Fibroblast of the aortic adventitia (primary cell): ENCODE measurements at regions not wholly inside any gene's neighbourhood (a gene's known extent, or its start where the extent isn't known, plus 50 kb on each side); places are given as distances from the start of the nearest gene placed in this dataset.

Experiments
- DNase-seq: peaks from one replicate; pipeline ENCODE4 v3.0.0-alpha.2; 2010; ENCODE audit warnings: low read depth
- H3K4me3 ChIP-seq: 2 replicates; pipeline ENCODE4 v1.5.1; 2011; ENCODE audit warnings: low read depth, mild to moderate bottlenecking, control low read depth, low read length, moderate library complexity
- CTCF ChIP-seq: IDR thresholded peaks from 2 replicates; pipeline ENCODE4 v1.5.1; 2011; ENCODE audit warnings: mild to moderate bottlenecking, low read length, control low read depth, inconsistent platforms; ENCODE audit not compliant: insufficient read depth

- TF ChIP-seq CTCF, result no peak
- peak; percentile 78 for DNase-seq
- no peak overlapping the region for H3K4me3 ChIP-seq
Measured at GRCh38 chr12:113727651-113728061, 238.5 kb downstream of the RBM19 start.

- no peak for DNase-seq
- no peak overlapping the region for H3K4me3 ChIP-seq
- no peak for TF ChIP-seq CTCF
Measured at GRCh38 chr12:113726254-113726819, 239.8 kb downstream of the RBM19 start.

- H3K4me3 ChIP-seq, result no peak overlapping the region
- TF ChIP-seq CTCF, result no peak
- no peak for DNase-seq
Measured at GRCh38 chr12:113725557-113725876, 240.6 kb downstream of the RBM19 start.

GRCh38 chr12:113724794-113725556 lies 241.2 kb downstream of the RBM19 start:
- TF ChIP-seq CTCF, result no peak
- DNase-seq, result no peak
- no peak overlapping the region for H3K4me3 ChIP-seq

GRCh38 chr12:113723631-113724030 lies 242.5 kb downstream of the RBM19 start:
- no peak for TF ChIP-seq CTCF
- H3K4me3 ChIP-seq, result no peak overlapping the region
- DNase-seq, result no peak

- H3K4me3 ChIP-seq, result no peak overlapping the region
- TF ChIP-seq CTCF, result no peak
- no peak for DNase-seq
Measured at GRCh38 chr12:113722747-113723146, 243.4 kb downstream of the RBM19 start.

GRCh38 chr12:113720629-113721028 lies 245.5 kb downstream of the RBM19 start:
- no peak for TF ChIP-seq CTCF
- no peak overlapping the region for H3K4me3 ChIP-seq
- DNase-seq, result no peak
